Loucy (cell line): ENCODE measurements at regions not wholly inside any gene's neighbourhood (a gene's known extent, or its start where the extent isn't known, plus 50 kb on each side); places are given as distances from the start of the nearest gene placed in this dataset.

Experiments used
- H2AFZ ChIP-seq: fragments of 200-600 bp; sonication (generic); 2 replicates; pipeline ENCODE4 v1.6.0; 2016; ENCODE audit warnings: antibody characterized with exemption, mild to moderate bottlenecking, low read length, moderate library complexity
- H3F3A ChIP-seq: fragments of 200-600 bp; 2 replicates; pipeline ENCODE4 v1.6.0; 2016; ENCODE audit warnings: antibody characterized with exemption, low read depth, mild to moderate bottlenecking
- H3K27me3 ChIP-seq: fragments of 200-600 bp; sonication (generic); 2 replicates; pipeline ENCODE4 v1.6.1; 2014; ENCODE audit warnings: low read length, mild to moderate bottlenecking; ENCODE audit not compliant: insufficient read depth, poor library complexity, severe bottlenecking
- H3K36me3 ChIP-seq: fragments of 200-600 bp; sonication (generic); 2 replicates; pipeline ENCODE4 v1.6.1; 2016; ENCODE audit warnings: low read length; ENCODE audit not compliant: insufficient read depth
- H3K4me1 ChIP-seq: fragments of 200-600 bp; sonication (generic); 2 replicates; pipeline ENCODE4 v1.5.1; 2014; ENCODE audit warnings: low read length, mild to moderate bottlenecking; ENCODE audit not compliant: insufficient read depth, poor library complexity, severe bottlenecking
- H3K4me2 ChIP-seq: fragments of 200-600 bp; sonication (generic); 2 replicates; pipeline ENCODE4 v1.6.0; 2014; ENCODE audit warnings: antibody characterized with exemption, low read length, low read depth, mild to moderate bottlenecking; ENCODE audit not compliant: poor library complexity, severe bottlenecking
- H3K4me3 ChIP-seq: fragments of 200-600 bp; sonication (generic); 2 replicates; pipeline ENCODE4 v1.5.1; 2014; ENCODE audit warnings: low read length, mild to moderate bottlenecking, mixed read lengths; ENCODE audit not compliant: poor library complexity, severe bottlenecking
- H3K79me2 ChIP-seq: fragments of 200-600 bp; sonication (generic); 2 replicates; pipeline ENCODE4 v1.6.1; 2014; ENCODE audit warnings: low read length; ENCODE audit not compliant: insufficient read depth
- H3K9ac ChIP-seq: fragments of 200-600 bp; sonication (generic); 2 replicates; pipeline ENCODE4 v1.6.0; 2014; ENCODE audit warnings: mild to moderate bottlenecking, low read depth, low read length, moderate library complexity; ENCODE audit not compliant: poor library complexity, severe bottlenecking
- H3K9me2 ChIP-seq: fragments of 200-600 bp; sonication (generic); replicated peaks from 2 replicates; pipeline ENCODE4 v1.6.1; 2016; ENCODE audit warnings: low read depth, low read length, mixed read lengths
- H3K9me3 ChIP-seq: fragments of 200-600 bp; sonication (generic); 2 replicates; pipeline ENCODE4 v1.6.1; 2014; ENCODE audit warnings: mild to moderate bottlenecking, antibody characterized with exemption, low read length, low read depth; ENCODE audit not compliant: insufficient read depth
- H4K20me1 ChIP-seq: fragments of 200-600 bp; sonication (generic); 2 replicates; pipeline ENCODE4 v1.6.0; 2014; ENCODE audit warnings: antibody characterized with exemption, low read length, mild to moderate bottlenecking; ENCODE audit not compliant: insufficient read depth, poor library complexity, severe bottlenecking
- CTCF ChIP-seq: fragments of 200-600 bp; sonication (generic); conservative IDR thresholded peaks from 2 replicates; pipeline ENCODE4 v1.5.1; 2014; ENCODE audit warnings: mild to moderate bottlenecking, antibody characterized with exemption, low read length
- EZH2phosphoT487 ChIP-seq: fragments of 200-600 bp; IDR thresholded peaks from 2 replicates; pipeline ENCODE4 v1.6.1; 2018; ENCODE audit warnings: antibody characterized with exemption, mild to moderate bottlenecking, moderate library complexity, borderline replicate concordance

GRCh38 chr6:148682990-148683389, 63.8 kb upstream of the UST start:
- Histone ChIP-seq H3K9ac (no peak overlapping the region), H2AFZ (peak overlapping the region; percentile 82), H3K9me3 (no peaks in the 10 kb centered on the region), H3K36me3 (no peaks in the 10 kb centered on the region), H3F3A (no peaks in the 10 kb centered on the region), H3K9me2 (no peaks in the 10 kb centered on the region), H3K4me3 (no peak overlapping the region), H3K27me3 (no peaks in the 10 kb centered on the region), H3K4me2 (no peak overlapping the region), H4K20me1 (no peaks in the 10 kb centered on the region), H3K4me1 (peaks cover 7% of the 10 kb centered on the region), H3K79me2 (no peaks in the 10 kb centered on the region)
- TF ChIP-seq EZH2phosphoT487, result no peak
- no peak for TF ChIP-seq CTCF

- no peaks in the 10 kb centered on the region for H3K36me3 ChIP-seq
- H3K4me1 ChIP-seq, result peaks cover 3% of the 10 kb centered on the region
- H3K9me2 ChIP-seq, result no peaks in the 10 kb centered on the region
- no peak overlapping the region for H3K4me2 ChIP-seq
- no peaks in the 10 kb centered on the region for H3F3A ChIP-seq
- H3K79me2 ChIP-seq, result no peaks in the 10 kb centered on the region
- no peak overlapping the region for H3K4me3 ChIP-seq
- H3K27me3 ChIP-seq, result no peaks in the 10 kb centered on the region
- H2AFZ ChIP-seq, result no peak overlapping the region
- TF ChIP-seq CTCF (no peak), EZH2phosphoT487 (no peak)
- no peaks in the 10 kb centered on the region for H4K20me1 ChIP-seq
- H3K9ac ChIP-seq, result no peak overlapping the region
- H3K9me3 ChIP-seq, result no peaks in the 10 kb centered on the region
These were observed 57.7 kb upstream of the UST start for GRCh38 chr6:148689168-148689567.

- Histone ChIP-seq H3K9ac (no peak overlapping the region), H3K4me2 (no peak overlapping the region)
These were observed 52.8 kb upstream of the UST start for GRCh38 chr6:148693882-148694484.

More at GRCh38 chr6:148693882-148694484, 52.8 kb upstream of the UST start:
- TF ChIP-seq CTCF, result no peak
- no peak for TF ChIP-seq EZH2phosphoT487
- no peaks in the 10 kb centered on the region for H3K9me2 ChIP-seq
- H3K4me1 ChIP-seq, result peaks cover 7% of the 10 kb centered on the region
- H2AFZ ChIP-seq, result peak overlapping the region; percentile 65
- H3F3A ChIP-seq, result no peaks in the 10 kb centered on the region
- no peaks in the 10 kb centered on the region for H4K20me1 ChIP-seq
- no peaks in the 10 kb centered on the region for H3K9me3 ChIP-seq
- no peaks in the 10 kb centered on the region for H3K79me2 ChIP-seq
- H3K4me3 ChIP-seq, result no peak overlapping the region
- no peaks in the 10 kb centered on the region for H3K27me3 ChIP-seq
- H3K36me3 ChIP-seq, result no peaks in the 10 kb centered on the region
